Cardiac muscle cell (in vitro differentiated cells and primary cell): ENCODE measurements at regions not wholly inside any gene's neighbourhood (a gene's known extent, or its start where the extent isn't known, plus 50 kb on each side); places are given as distances from the start of the nearest gene placed in this dataset.
A peak's percentile ranks its signal among the peaks of the same experiment; 100 is the strongest.
"Not testable (repeated sequence)": the region's sequence is repeated elsewhere in the genome, so short reads cannot be mapped to it uniquely, and the experiment has no call there.

Experiments
- DNase-seq, 2 donors: peaks; one replicate each; pipeline versions ENCODE4 v3.0.0 to v3.0.0-alpha.2; 2010 to 2017; ENCODE audit warnings: low read depth in 1 of 2, low spot score in 1 of 2
- H3K27ac ChIP-seq: fragments of 200-600 bp; sonication (generic); 2 replicates; pipeline ENCODE4 v1.5.1; 2016
- H3K27me3 ChIP-seq: fragments of 200-600 bp; sonication (generic); 2 replicates; pipeline ENCODE4 v1.6.0; 2016; ENCODE audit warnings: control low read depth
- H3K36me3 ChIP-seq: fragments of 200-600 bp; sonication (generic); 2 replicates; pipeline ENCODE4 v1.5.1; 2016; ENCODE audit warnings: control low read depth
- H3K4me1 ChIP-seq: fragments of 200-600 bp; sonication (generic); 2 replicates; pipeline ENCODE4 v1.8.1; 2017; ENCODE audit warnings: low read depth, mild to moderate bottlenecking, mixed run types
- H3K4me3 ChIP-seq: fragments of 200-600 bp; sonication (generic); 2 replicates; pipeline ENCODE4 v1.5.1; 2016; ENCODE audit warnings: mild to moderate bottlenecking
- H3K9me3 ChIP-seq: fragments of 200-600 bp; sonication (generic); 2 replicates; pipeline ENCODE4 v1.5.1; 2017; ENCODE audit warnings: low read depth, mild to moderate bottlenecking, control low read depth
- TF ChIP-seq, protein P1 (sequence below): IDR thresholded peaks from 2 replicates; pipeline ENCODE4 v1.5.1; 2012; ENCODE audit warnings: low read depth, mild to moderate bottlenecking, low read length

DNA sequence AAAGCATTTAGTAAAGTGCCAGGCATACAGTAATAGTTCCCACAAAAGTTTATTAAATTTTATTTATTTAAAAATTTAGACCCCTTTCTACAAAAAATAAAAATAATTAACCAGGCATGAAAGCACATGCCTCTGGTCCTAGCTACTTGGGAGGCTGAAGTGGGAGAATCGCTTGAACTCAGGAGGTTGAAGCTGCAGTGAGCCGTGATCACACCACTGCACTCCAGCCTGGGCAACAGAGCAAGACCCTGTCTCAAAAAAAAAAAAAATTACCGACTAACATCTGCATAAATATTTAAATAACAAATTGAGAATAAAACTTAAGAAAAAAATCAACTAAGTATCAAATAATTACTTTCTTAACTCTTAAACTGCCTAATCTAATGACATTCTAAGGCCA is 64.3 kb upstream of the TRIM24 start:
- no peaks in the 10 kb centered on the region for H3K36me3 ChIP-seq
- no peaks in the 10 kb centered on the region for H3K4me1 ChIP-seq
- no peaks in the 10 kb centered on the region for H3K9me3 ChIP-seq
- TF ChIP-seq, protein P1, sequence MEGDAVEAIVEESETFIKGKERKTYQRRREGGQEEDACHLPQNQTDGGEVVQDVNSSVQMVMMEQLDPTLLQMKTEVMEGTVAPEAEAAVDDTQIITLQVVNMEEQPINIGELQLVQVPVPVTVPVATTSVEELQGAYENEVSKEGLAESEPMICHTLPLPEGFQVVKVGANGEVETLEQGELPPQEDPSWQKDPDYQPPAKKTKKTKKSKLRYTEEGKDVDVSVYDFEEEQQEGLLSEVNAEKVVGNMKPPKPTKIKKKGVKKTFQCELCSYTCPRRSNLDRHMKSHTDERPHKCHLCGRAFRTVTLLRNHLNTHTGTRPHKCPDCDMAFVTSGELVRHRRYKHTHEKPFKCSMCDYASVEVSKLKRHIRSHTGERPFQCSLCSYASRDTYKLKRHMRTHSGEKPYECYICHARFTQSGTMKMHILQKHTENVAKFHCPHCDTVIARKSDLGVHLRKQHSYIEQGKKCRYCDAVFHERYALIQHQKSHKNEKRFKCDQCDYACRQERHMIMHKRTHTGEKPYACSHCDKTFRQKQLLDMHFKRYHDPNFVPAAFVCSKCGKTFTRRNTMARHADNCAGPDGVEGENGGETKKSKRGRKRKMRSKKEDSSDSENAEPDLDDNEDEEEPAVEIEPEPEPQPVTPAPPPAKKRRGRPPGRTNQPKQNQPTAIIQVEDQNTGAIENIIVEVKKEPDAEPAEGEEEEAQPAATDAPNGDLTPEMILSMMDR: no peak
- H3K27ac ChIP-seq: no peak overlapping the region
- no peaks in the 10 kb centered on the region for H3K27me3 ChIP-seq
- no peak overlapping the region for H3K4me3 ChIP-seq
- DNase-seq: no peak

DNA sequence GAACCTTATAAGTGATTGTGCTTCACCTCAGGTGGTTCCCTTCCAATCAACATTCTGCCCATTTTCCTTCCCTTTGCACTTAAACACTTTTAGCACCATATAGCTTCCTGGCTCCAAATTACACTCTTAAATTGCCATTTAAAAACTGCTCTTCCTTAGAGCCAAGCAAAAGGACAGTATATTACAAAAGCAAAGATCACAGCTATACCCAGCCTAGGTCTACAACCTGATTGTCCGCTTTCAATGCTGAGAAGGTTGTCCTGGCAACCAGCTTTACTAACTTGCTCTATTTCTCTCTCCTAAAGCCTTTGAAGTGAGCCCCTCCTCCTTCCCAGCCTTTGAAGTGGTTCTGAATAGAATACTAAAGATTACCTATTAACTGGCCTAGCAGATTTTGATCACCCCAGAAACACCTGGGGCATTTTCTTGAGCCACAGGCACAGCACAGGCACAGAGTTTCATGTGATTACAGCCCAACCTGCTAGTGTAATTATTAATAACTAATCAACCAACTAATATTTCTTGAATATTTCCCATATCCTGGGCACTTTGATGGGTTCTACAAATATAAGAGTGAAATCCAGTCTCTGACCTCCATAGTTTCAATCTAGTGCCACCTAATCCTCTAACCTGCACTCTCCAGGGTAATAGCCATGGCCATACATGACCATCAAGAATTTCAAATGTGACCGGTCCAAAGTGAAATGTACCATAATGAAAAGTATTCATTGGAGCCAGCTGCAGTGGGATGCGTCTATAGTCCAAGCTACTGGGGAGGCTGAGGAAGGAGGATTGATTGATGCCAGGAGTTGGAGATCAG is 63.6 kb upstream of the TRIM24 start:
- TF ChIP-seq, protein P1: no peak
- no peaks in the 10 kb centered on the region for H3K9me3 ChIP-seq
- DNase-seq: peak in 1 of 2 donors; percentile 4

DNA sequence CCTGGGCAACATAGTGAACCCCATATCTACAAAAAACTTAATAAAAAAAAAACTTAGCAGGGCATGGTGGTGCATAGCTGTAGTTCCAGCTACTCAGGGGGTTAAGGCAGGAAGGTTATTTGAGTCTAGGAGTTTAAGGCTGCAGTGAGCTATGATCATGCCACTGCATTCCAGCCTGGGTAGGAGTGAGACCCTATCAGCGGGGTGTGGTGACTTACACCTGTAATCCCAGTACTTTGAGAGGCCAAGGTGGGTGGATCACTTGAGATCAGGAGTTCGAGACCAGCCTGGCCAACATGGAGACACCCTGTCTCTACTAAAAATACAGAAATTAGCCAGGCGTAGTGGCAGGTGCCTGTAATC is 63.0 kb upstream of the TRIM24 start:
- H3K4me1 ChIP-seq, H3K27me3 ChIP-seq, DNase-seq, H3K4me3 ChIP-seq, H3K27ac ChIP-seq, H3K9me3 ChIP-seq, H3K36me3 ChIP-seq: not testable (repeated sequence)

More for the DNA sequence above, 63.6 kb upstream of the TRIM24 start:
- Histone ChIP-seq H3K4me3 (no peak overlapping the region), H3K36me3 (no peaks in the 10 kb centered on the region), H3K27ac (no peak overlapping the region), H3K4me1 (no peaks in the 10 kb centered on the region), H3K27me3 (no peaks in the 10 kb centered on the region)

DNA sequence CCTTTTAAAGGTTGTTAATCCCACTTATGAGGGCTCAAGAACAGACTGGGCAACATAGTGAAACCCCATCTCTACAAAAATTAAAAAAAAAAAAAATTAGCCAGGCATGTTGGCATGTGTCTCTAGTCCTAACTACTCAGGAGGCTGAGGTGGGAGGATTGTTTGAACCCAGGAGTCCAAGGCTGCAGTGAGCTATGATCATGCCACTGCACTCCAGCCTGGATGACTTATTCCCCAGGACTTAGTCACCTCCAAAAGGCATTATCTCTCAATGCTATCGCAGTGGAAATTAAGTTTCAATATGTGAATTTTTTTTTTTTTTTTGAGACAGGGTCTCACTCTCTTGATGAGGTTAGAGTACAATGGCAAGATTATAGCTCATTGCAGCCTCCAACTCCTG is 61.2 kb upstream of the TRIM24 start:
- H3K27ac ChIP-seq: no peak overlapping the region
- TF ChIP-seq, protein P1: no peak
- no peak for DNase-seq
- no peaks in the 10 kb centered on the region for H3K4me1 ChIP-seq
- no peaks in the 10 kb centered on the region for H3K27me3 ChIP-seq
- no peaks in the 10 kb centered on the region for H3K36me3 ChIP-seq
- no peaks in the 10 kb centered on the region for H3K9me3 ChIP-seq
- H3K4me3 ChIP-seq: no peak overlapping the region

DNA sequence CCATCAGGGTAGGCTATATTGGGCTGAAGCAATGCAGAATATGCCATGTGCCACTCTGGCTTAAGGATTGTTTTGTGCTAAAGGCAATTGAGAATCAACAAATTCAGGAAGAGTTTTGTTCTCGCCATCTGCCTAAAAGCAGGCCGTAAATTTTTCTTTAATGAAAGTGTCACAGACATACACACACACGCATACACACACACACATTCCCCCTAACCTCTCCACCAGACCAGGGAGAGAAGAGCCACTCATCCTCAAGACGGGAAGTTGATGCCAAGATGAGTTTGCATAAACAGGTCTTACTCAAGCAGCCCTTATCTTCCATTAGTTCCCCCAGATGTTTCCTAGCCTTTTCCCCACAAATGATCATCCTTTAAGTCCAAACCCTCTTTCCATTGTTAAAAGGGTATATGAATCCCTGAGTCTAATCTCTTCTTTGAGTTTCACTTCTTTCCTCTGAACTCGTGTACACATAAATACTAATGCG is 59.6 kb upstream of the TRIM24 start:
- TF ChIP-seq, protein P1: no peak
- H3K9me3 ChIP-seq: no peaks in the 10 kb centered on the region
- H3K27me3 ChIP-seq: no peaks in the 10 kb centered on the region
- DNase-seq: peak in 1 of 2 donors; percentile 73
- no peak overlapping the region for H3K4me3 ChIP-seq
- H3K27ac ChIP-seq: no peak overlapping the region
- H3K36me3 ChIP-seq: no peaks in the 10 kb centered on the region
- no peaks in the 10 kb centered on the region for H3K4me1 ChIP-seq

DNA sequence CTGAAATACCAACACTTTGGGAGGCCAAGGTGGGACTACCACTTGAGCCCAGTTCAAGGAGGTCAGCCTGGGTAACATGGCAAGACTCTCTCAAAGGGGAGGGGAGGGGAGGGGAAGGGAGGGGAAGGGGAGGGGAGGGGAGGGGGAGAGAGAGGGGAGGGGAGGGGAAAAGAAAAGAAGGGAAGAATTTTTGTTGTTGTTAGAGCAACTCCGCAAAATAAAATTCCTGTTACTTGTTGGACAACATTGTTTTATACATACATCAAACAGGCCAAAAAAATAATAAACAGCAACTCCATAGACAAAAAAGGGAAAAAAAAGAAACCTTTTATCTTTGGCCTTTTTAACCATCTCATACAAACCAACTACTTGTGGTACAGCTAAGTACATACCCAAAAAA is 57.3 kb upstream of the TRIM24 start:
- Histone ChIP-seq H3K36me3 (no peaks in the 10 kb centered on the region), H3K27me3 (no peaks in the 10 kb centered on the region), H3K9me3 (no peaks in the 10 kb centered on the region), H3K4me3 (no peak overlapping the region), H3K4me1 (no peaks in the 10 kb centered on the region), H3K27ac (no peak overlapping the region)
- TF ChIP-seq, protein P1: no peak
- no peak for DNase-seq
